ENCODE measurements at regions not wholly inside any gene's neighbourhood (a gene's known extent, or its start where the extent isn't known, plus 50 kb on each side); places are given as distances from the start of the nearest gene placed in this dataset.

- TF ChIP-seq ZNF615 (CRISPR knock-in tag; IDR thresholded peaks at IDR 0.05; ENCODE audit: borderline replicate concordance) (no peak), KAT8 (CRISPR knock-in tag; IDR thresholded peaks at IDR 0.05) (no peak), IKZF1 (IDR thresholded peaks at IDR 0.05) (no peak), KDM5B (CRISPR knock-in tag; IDR thresholded peaks at IDR 0.05; ENCODE audit: borderline replicate concordance) (no peak), CHCHD3 (CRISPR knock-in tag; IDR thresholded peaks at IDR 0.05) (no peak), ZFP36L1 (CRISPR knock-in tag; IDR thresholded peaks at IDR 0.05) (no peak), REPIN1 (CRISPR knock-in tag; IDR thresholded peaks at IDR 0.05; ENCODE audit: borderline replicate concordance, low read depth) (no peak)
- H3K27me3 ChIP-seq (ENCODE audit: control insufficient read depth in 1 of 2, insufficient read depth in 2 of 2, low read length in 2 of 2): peaks cover 0 to 8% of the 10 kb centered on the region in 2 experiments; a peak in 4 of 5 replicates
- no peak overlapping the region for H3K4me2 ChIP-seq (ENCODE audit: low read depth, low read length)
- H2AFZ ChIP-seq (ENCODE audit: low read length): no peak overlapping the region
- no peak overlapping the region for H3K9ac ChIP-seq (ENCODE audit: insufficient read depth, low read depth, low read length)
- in situ Hi-C loops (cut with HindIII; ENCODE audit: extremely low pct_ligation_motif_present, low pct_unique_long_range_greater_than_20kb): no loop called here
- 17% methylated on average over 4 of the region's 4 CpGs for WGBS (ENCODE audit: low lambda C conversion rate)
- FAIRE-seq (no peak), DNase-seq (ENCODE audit: low spot score) (no peak), ATAC-seq (no peak)
- no TSS peak for BruUV-seq (replicated peaks)
- ChIA-PET CTCF (ENCODE audit: low intra/inter-chr PET ratio, low total read pairs) (no interaction called here), POLR2A (no interaction called here)
- no peak overlapping the region for H3K4me3 ChIP-seq (replicated peaks in 1 of 3; ENCODE audit: insufficient read depth in 1 of 3, low read depth in 2 of 3, low read length in 3 of 3)
- no peak overlapping the region for H3K27ac ChIP-seq (ENCODE audit: extremely low read length, insufficient read depth, low read length)
- no peaks in the 10 kb centered on the region for H3K9me3 ChIP-seq (ENCODE audit: low read length)
- intact Hi-C loops (cut with micrococcal nuclease; ENCODE audit: unreplicated experiment): no loop called here
- no peaks in the 10 kb centered on the region for H3K36me3 ChIP-seq (replicated peaks in 1 of 2; ENCODE audit: control insufficient read depth in 1 of 2, insufficient read depth in 2 of 2, low read length in 2 of 2)
- H4K20me1 ChIP-seq (ENCODE audit: insufficient read depth, low read length): no peaks in the 10 kb centered on the region
- H3K4me1 ChIP-seq (ENCODE audit: insufficient read depth, low read length): peaks cover 22% of the 10 kb centered on the region
- H3K79me2 ChIP-seq (ENCODE audit: insufficient read depth, low read length): no peaks in the 10 kb centered on the region
Observed at GRCh38 chr2:54406031-54406430, 50.1 kb upstream of the SPTBN1 start.

Measured in HepG2 (cell line).